Esophagus squamous epithelium (tissue), 5 donors: ENCODE measurements at regions not wholly inside any gene's neighbourhood (a gene's known extent, or its start where the extent isn't known, plus 50 kb on each side); places are given as distances from the start of the nearest gene placed in this dataset.

Experiments
- DNase-seq: peaks from one replicate; lab custom pipeline; 2025; lab: John Stamatoyannopoulos, UW
- H3K27ac ChIP-seq, 4 donors: fragments of 200-600 bp; sonication (generic); one replicate each; pipeline ENCODE4 v1.5.1; 2016 to 2019; ENCODE audit warnings: mild to moderate bottlenecking in 1 of 4
- H3K27me3 ChIP-seq, 4 donors: fragments of 200-600 bp; sonication (generic); 1 replicate in 3 of 4; 2 replicates in 1 of 4; pipeline versions ENCODE4 v1.5.1 to v1.6.0; 2017 to 2021; ENCODE audit warnings: antibody characterized with exemption in 1 of 4
- H3K36me3 ChIP-seq, 3 donors: fragments of 200-600 bp; sonication (generic); one replicate each; pipeline ENCODE4 v1.5.1; 2016 to 2019
- H3K4me1 ChIP-seq, 3 donors: fragments of 200-600 bp; sonication (generic); one replicate each; pipeline ENCODE4 v1.5.1; 2017 to 2019
- H3K4me3 ChIP-seq, 4 donors: fragments of 200-600 bp; sonication (generic); 1 replicate in 3 of 4; 2 replicates in 1 of 4; pipeline ENCODE4 v1.5.1; 2016 to 2019; ENCODE audit warnings: mild to moderate bottlenecking in 2 of 4, moderate library complexity in 1 of 4
- H3K9me3 ChIP-seq, 3 donors: fragments of 200-600 bp; sonication (generic); one replicate each; pipeline ENCODE4 v1.5.1; 2016 to 2019
- CTCF ChIP-seq, 6 experiments: fragments of 450-650 bp in 4 of 6; fragments of 200-600 bp in 2 of 6; sonication (generic) in 2 of 6; IDR thresholded peaks; one replicate each; pipeline ENCODE4 v1.5.1; 2016 to 2019; ENCODE audit warnings: antibody characterized with exemption in 6 of 6, mild to moderate bottlenecking in 4 of 6, moderate library complexity in 4 of 6
- POLR2A ChIP-seq, 4 donors: fragments of 450-650 bp; IDR thresholded peaks; one replicate each; pipeline ENCODE4 v1.6.1; 2017; ENCODE audit warnings: antibody characterized with exemption in 4 of 4, mild to moderate bottlenecking in 4 of 4, moderate library complexity in 3 of 4
- WGBS, 2 donors: methylation state at CpG; one replicate each; pipeline ENCODE4 v1.1.5; 2018; 5-methylcytosine and 5-hydroxymethylcytosine counted together
- intact Hi-C: fragments of 100-400 bp; cut with DNase I; formaldehyde crosslinking; loops from one replicate; pipeline ENCODE4 v1.15.0; 2022
- donor health status: DM: yes; HTN: yes; CAD: no.

- TF ChIP-seq CTCF (IDR thresholded peaks at IDR 0.05) (no peak), POLR2A (IDR thresholded peaks at IDR 0.05) (no peak)
- WGBS, 2 donors: 80 to 85% methylated on average over 5 of the region's 5 CpGs
- H3K27me3 ChIP-seq: no peaks in the 10 kb centered on the region
- H3K4me1 ChIP-seq: peaks cover 0 to 13% (median 0%) of the 10 kb centered on the region in 3 donors
- H3K36me3 ChIP-seq: no peaks in the 10 kb centered on the region
- no peaks in the 10 kb centered on the region for H3K9me3 ChIP-seq
- intact Hi-C loops: no loop called here
- H3K4me3 ChIP-seq: no peak overlapping the region
- DNase-seq: no peak
- no peak overlapping the region for H3K27ac ChIP-seq
These were observed 437.1 kb upstream of the TLE4 start for GRCh38 chr9:79134654-79135053.

- Histone ChIP-seq H3K36me3 (no peaks in the 10 kb centered on the region), H3K4me3 (no peak overlapping the region), H3K27ac (no peak overlapping the region), H3K27me3 (no peaks in the 10 kb centered on the region), H3K4me1 (peaks cover 0 to 21% (median 0%) of the 10 kb centered on the region in 3 donors), H3K9me3 (no peaks in the 10 kb centered on the region)
- 82 to 84% methylated on average over 5 of the region's 5 CpGs for WGBS, 2 donors
- intact Hi-C loops: no loop called here
- DNase-seq: no peak
- TF ChIP-seq POLR2A (IDR thresholded peaks at IDR 0.05): no peak
- TF ChIP-seq CTCF (IDR thresholded peaks at IDR 0.05): no peak
These were observed 435.9 kb upstream of the TLE4 start for GRCh38 chr9:79135681-79136415.

GRCh38 chr9:79140751-79141150 is 431.0 kb upstream of the TLE4 start:
- Histone ChIP-seq H3K9me3 (no peaks in the 10 kb centered on the region), H3K4me3 (no peak overlapping the region), H3K27ac (no peak overlapping the region), H3K4me1 (peaks cover 0 to 23% (median 0%) of the 10 kb centered on the region in 3 donors), H3K36me3 (no peaks in the 10 kb centered on the region), H3K27me3 (no peaks in the 10 kb centered on the region)
- intact Hi-C loops: no loop called here
- TF ChIP-seq POLR2A (IDR thresholded peaks at IDR 0.05) (no peak), CTCF (IDR thresholded peaks at IDR 0.05) (no peak)
- no peak for DNase-seq
- WGBS, 2 donors: 32 to 35% methylated on average over 1 of the region's 1 CpG

- intact Hi-C loops: no loop called here
- no peak overlapping the region for H3K4me3 ChIP-seq
- peaks cover 0 to 23% (median 0%) of the 10 kb centered on the region in 3 donors for H3K4me1 ChIP-seq
- no peaks in the 10 kb centered on the region for H3K36me3 ChIP-seq
- H3K27ac ChIP-seq: no peak overlapping the region
- DNase-seq: no peak
- H3K27me3 ChIP-seq: no peaks in the 10 kb centered on the region
- TF ChIP-seq POLR2A (IDR thresholded peaks at IDR 0.05) (no peak), CTCF (IDR thresholded peaks at IDR 0.05) (no peak)
- H3K9me3 ChIP-seq: no peaks in the 10 kb centered on the region
These were observed 428.6 kb upstream of the TLE4 start for GRCh38 chr9:79143211-79143610.

- no peak overlapping the region for H3K4me3 ChIP-seq
- no peak for DNase-seq
- no peaks in the 10 kb centered on the region for H3K9me3 ChIP-seq
- intact Hi-C loops: no loop called here
- no peaks in the 10 kb centered on the region for H3K36me3 ChIP-seq
- WGBS, 2 donors: 78 to 88% methylated on average over 5 to 6 of the region's 6 CpGs
- TF ChIP-seq POLR2A (IDR thresholded peaks at IDR 0.05) (no peak), CTCF (IDR thresholded peaks at IDR 0.05) (no peak)
- H3K27me3 ChIP-seq: no peaks in the 10 kb centered on the region
- H3K4me1 ChIP-seq: peaks cover 0 to 19% (median 0%) of the 10 kb centered on the region in 3 donors
- H3K27ac ChIP-seq: no peak overlapping the region
These were observed 426.3 kb upstream of the TLE4 start for GRCh38 chr9:79145442-79145841.
